GM23248 (cell line): ENCODE measurements at regions not wholly inside any gene's neighbourhood (a gene's known extent, or its start where the extent isn't known, plus 50 kb on each side); places are given as distances from the start of the nearest gene placed in this dataset.

ENCODE experiments used
- EZH2 ChIP-seq: fragments of 200-600 bp; sonication (generic); IDR thresholded peaks from 2 replicates; pipeline ENCODE4 v1.6.1; 2018; ENCODE audit warnings: antibody characterized with exemption, mild to moderate bottlenecking; ENCODE audit not compliant: insufficient read depth, poor library complexity, severe bottlenecking
- EZH2phosphoT487 ChIP-seq: fragments of 200-600 bp; sonication (generic); IDR thresholded peaks from 2 replicates; pipeline ENCODE4 v1.6.1; 2018; ENCODE audit warnings: antibody characterized with exemption, moderate library complexity, mild to moderate bottlenecking, low read depth; ENCODE audit not compliant: insufficient read depth

DNA sequence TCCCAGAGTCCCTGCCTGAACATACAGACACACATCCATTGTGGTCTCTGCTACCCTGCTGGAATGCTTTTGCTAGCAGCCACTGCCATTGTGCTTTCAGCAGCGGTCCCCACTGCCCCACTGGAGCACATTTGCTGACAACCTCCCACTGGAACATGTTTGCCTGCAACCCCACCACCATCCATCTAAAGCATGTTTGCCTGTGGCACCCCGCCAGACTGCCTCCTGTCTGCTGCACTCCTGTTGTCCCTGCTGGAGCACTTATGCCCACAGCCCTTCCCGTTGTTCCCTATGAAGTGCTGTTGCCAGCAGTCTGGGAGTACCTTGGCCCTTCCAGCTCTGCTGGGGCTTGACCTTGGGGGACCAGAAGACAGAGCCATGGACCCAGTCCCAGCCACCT lies 136.3 kb downstream of the ARL5B start:
- TF ChIP-seq EZH2 (no peak), EZH2phosphoT487 (no peak)
